Prostate gland (tissue), 2 donors: ENCODE measurements at regions not wholly inside any gene's neighbourhood (a gene's known extent, or its start where the extent isn't known, plus 50 kb on each side); places are given as distances from the start of the nearest gene placed in this dataset.
"Not testable (repeated sequence)": the region's sequence is repeated elsewhere in the genome, so short reads cannot be mapped to it uniquely, and the experiment has no call there.

Experiments used
- CTCF ChIP-seq, 4 experiments: fragments of 200-600 bp in 2 of 4; fragments of 450-650 bp in 2 of 4; sonication (generic) in 2 of 4; IDR thresholded peaks; 1 replicate in 3 of 4; 2 replicates in 1 of 4; pipeline ENCODE4 v1.5.1; 2016 to 2019; ENCODE audit warnings: antibody characterized with exemption in 4 of 4, mild to moderate bottlenecking in 2 of 4, moderate library complexity in 2 of 4
- POLR2A ChIP-seq: fragments of 450-650 bp; IDR thresholded peaks from one replicate; pipeline ENCODE4 v1.6.1; 2016; ENCODE audit warnings: antibody characterized with exemption, mild to moderate bottlenecking

DNA sequence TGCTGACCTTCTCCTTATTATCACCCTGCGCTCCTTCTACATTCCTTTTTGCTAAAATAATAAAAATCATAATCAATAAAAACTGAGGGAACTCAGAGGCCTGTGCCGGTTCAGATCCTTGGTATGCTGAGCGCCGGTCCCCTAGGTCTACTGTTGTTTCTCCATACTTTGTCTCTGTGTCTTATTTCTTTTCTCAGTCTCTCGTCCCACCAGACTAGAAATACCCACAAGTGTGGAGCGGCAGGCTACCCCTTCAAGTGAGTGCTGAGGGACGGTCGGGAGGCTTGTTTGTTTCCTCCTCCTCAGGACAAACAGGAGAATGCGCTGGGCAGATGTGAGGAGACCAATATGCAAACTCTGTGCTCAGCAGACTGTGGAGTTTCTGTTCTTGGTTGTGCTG lies 75.4 kb downstream of the DEFB131A start:
- not testable (repeated sequence) for TF ChIP-seq POLR2A; CTCF (IDR thresholded peaks at IDR 0.05)
